Natural killer cell (primary cell): ENCODE measurements at regions not wholly inside any gene's neighbourhood (a gene's known extent, or its start where the extent isn't known, plus 50 kb on each side); places are given as distances from the start of the nearest gene placed in this dataset.

Source experiments
- ATAC-seq, 3 donors: fragments of 150-1000 bp in 2 of 3; fragments of 200-7000 bp in 1 of 3; cut with Tn5 transposase; 1 replicate in 1 of 3; 2 replicates in 2 of 3; pipeline ENCODE4 v1.10.0; 2021; ENCODE audit warnings: mild to moderate bottlenecking in 2 of 3, moderate library complexity in 2 of 3
- DNase-seq, 2 donors: peaks; one replicate each; pipeline versions ENCODE4 v3.0.0 to v3.0.0-alpha.2; 2013 to 2021; ENCODE audit warnings: mixed read lengths in 1 of 2
- H3K27ac ChIP-seq: one replicate; pipeline ENCODE4 v1.5.1; 2013; ENCODE audit warnings: mild to moderate bottlenecking, low read length
- H3K27me3 ChIP-seq: one replicate; pipeline ENCODE4 v1.6.1; 2013; ENCODE audit warnings: low read length; ENCODE audit not compliant: control insufficient read depth, insufficient read depth
- H3K36me3 ChIP-seq: one replicate; pipeline ENCODE4 v1.6.1; 2013; ENCODE audit warnings: low read length; ENCODE audit not compliant: control insufficient read depth, insufficient read depth
- H3K4me1 ChIP-seq: one replicate; pipeline ENCODE4 v1.6.1; 2013; ENCODE audit warnings: low read length; ENCODE audit not compliant: control insufficient read depth, insufficient read depth
- H3K4me3 ChIP-seq: one replicate; pipeline ENCODE4 v1.5.1; 2013; ENCODE audit warnings: low read length
- H3K9me3 ChIP-seq: one replicate; pipeline ENCODE4 v1.6.1; 2013; ENCODE audit warnings: low read length; ENCODE audit not compliant: control insufficient read depth, insufficient read depth
- H3K27ac Mint-ChIP-seq, 2 donors: one replicate each; pipeline ENCODE4 v1.8.0; 2022; ENCODE audit warnings: mild to moderate bottlenecking in 2 of 2, mixed read lengths in 2 of 2, moderate library complexity in 1 of 2
- H3K27me3 Mint-ChIP-seq, 2 donors: one replicate each; pipeline ENCODE4 v1.8.0; 2022; ENCODE audit warnings: low read depth in 2 of 2, mixed read lengths in 2 of 2
- H3K36me3 Mint-ChIP-seq: one replicate; pipeline ENCODE4 v1.8.0; 2022; ENCODE audit warnings: mixed read lengths
- H3K4me1 Mint-ChIP-seq, 2 donors: one replicate each; pipeline ENCODE4 v1.8.0; 2022; ENCODE audit warnings: mixed read lengths in 2 of 2
- H3K4me3 Mint-ChIP-seq: one replicate; pipeline ENCODE4 v1.8.0; 2022; ENCODE audit warnings: mild to moderate bottlenecking, moderate library complexity, mixed read lengths
- H3K9me3 Mint-ChIP-seq, 2 donors: one replicate each; pipeline ENCODE4 v1.8.0; 2022; ENCODE audit warnings: mixed read lengths in 2 of 2
- CTCF ChIP-seq: fragments of 200-600 bp; IDR thresholded peaks from one replicate; pipeline ENCODE4 v1.8.0; 2022; ENCODE audit warnings: antibody characterized with exemption
- WGBS: methylation state at CpG from one replicate; pipeline ENCODE4 v1.1.7; 2013; ENCODE audit warnings: missing lambda C conversion rate; ENCODE audit not compliant: insufficient coverage; 5-methylcytosine and 5-hydroxymethylcytosine counted together
- intact Hi-C: fragments of 100-400 bp; cut with micrococcal nuclease; formaldehyde crosslinking; loops from one replicate; pipeline ENCODE4 v1.14.2; 2022

GRCh38 chr2:12162269-12163247, 416.1 kb downstream of the LPIN1 start:
- Histone ChIP-seq H3K9me3 (no peaks in the 10 kb centered on the region), H3K36me3 (no peaks in the 10 kb centered on the region), H3K27me3 (no peaks in the 10 kb centered on the region), H3K4me1 (no peaks in the 10 kb centered on the region), H3K27ac (no peak overlapping the region), H3K4me3 (no peak overlapping the region)
- intact Hi-C loops = no loop called here
- no peak overlapping the region for H3K27ac Mint-ChIP-seq
- no peak for TF ChIP-seq CTCF
- peaks cover 11 to 13% of the 10 kb centered on the region in 2 donors for H3K4me1 Mint-ChIP-seq
- H3K4me3 Mint-ChIP-seq = no peak overlapping the region
- DNase-seq (no peak), ATAC-seq (no peak)
- no peaks in the 10 kb centered on the region for H3K36me3 Mint-ChIP-seq
- 94% methylated on average over 9 of the region's 12 CpGs for whole genome bisulfite sequencing
- peaks cover 11 to 24% of the 10 kb centered on the region in 2 donors for H3K27me3 Mint-ChIP-seq
- H3K9me3 Mint-ChIP-seq = no peaks in the 10 kb centered on the region

GRCh38 chr2:12163866-12164265, 417.4 kb downstream of the LPIN1 start:
- no peak overlapping the region for H3K4me3 Mint-ChIP-seq
- peaks cover 23% of the 10 kb centered on the region in 2 donors for H3K4me1 Mint-ChIP-seq
- no peak overlapping the region for H3K27ac Mint-ChIP-seq
- no peak for TF ChIP-seq CTCF
- peaks cover 4% of the 10 kb centered on the region for H3K4me1 ChIP-seq
- no peak overlapping the region for H3K4me3 ChIP-seq
- ATAC-seq (no peak), DNase-seq (no peak)
- no peaks in the 10 kb centered on the region for H3K9me3 Mint-ChIP-seq
- H3K9me3 ChIP-seq = no peaks in the 10 kb centered on the region
- WGBS = 89% methylated on average over 12 of the region's 12 CpGs
- intact Hi-C loops = no loop called here
- H3K27me3 ChIP-seq = no peaks in the 10 kb centered on the region
- H3K36me3 ChIP-seq = no peaks in the 10 kb centered on the region
- H3K27ac ChIP-seq = no peak overlapping the region
- peaks cover 11 to 29% of the 10 kb centered on the region in 2 donors for H3K27me3 Mint-ChIP-seq
- no peaks in the 10 kb centered on the region for H3K36me3 Mint-ChIP-seq

GRCh38 chr2:12164689-12165088, 418.3 kb downstream of the LPIN1 start:
- Histone ChIP-seq H3K4me1 (peaks cover 12% of the 10 kb centered on the region), H3K36me3 (no peaks in the 10 kb centered on the region), H3K9me3 (no peaks in the 10 kb centered on the region), H3K27me3 (no peaks in the 10 kb centered on the region), H3K27ac (no peak overlapping the region), H3K4me3 (no peak overlapping the region)
- peaks cover 31 to 32% of the 10 kb centered on the region in 2 donors for H3K4me1 Mint-ChIP-seq
- intact Hi-C loops = no loop called here
- H3K9me3 Mint-ChIP-seq = no peaks in the 10 kb centered on the region
- peaks cover 11 to 27% of the 10 kb centered on the region in 2 donors for H3K27me3 Mint-ChIP-seq
- 75% methylated on average over 5 of the region's 5 CpGs for WGBS
- no peak overlapping the region for H3K27ac Mint-ChIP-seq
- H3K4me3 Mint-ChIP-seq = no peak overlapping the region
- no peaks in the 10 kb centered on the region for H3K36me3 Mint-ChIP-seq
- ATAC-seq (no peak), DNase-seq (no peak)
- TF ChIP-seq CTCF = no peak
